GM19467 (cell line): ENCODE measurements at regions not wholly inside any gene's neighbourhood (a gene's known extent, or its start where the extent isn't known, plus 50 kb on each side); places are given as distances from the start of the nearest gene placed in this dataset.
"Not testable (repeated sequence)": the region's sequence is repeated elsewhere in the genome, so short reads cannot be mapped to it uniquely, and the experiment has no call there.

Source experiments
- ATAC-seq: cut with Tn5 transposase; IDR thresholded peaks from one replicate; pipeline ENCODE4 v1.9.1; 2021; ENCODE audit warnings: mild to moderate bottlenecking, moderate library complexity; ENCODE audit not compliant: unreplicated experiment

GRCh38 chr5:68834491-68834981, 259.3 kb upstream of the SLC30A5 start:
- ATAC-seq: no peak

- no peak for ATAC-seq
Observed at GRCh38 chr5:68838157-68838718, 255.6 kb upstream of the SLC30A5 start.

GRCh38 chr5:68839019-68839552, 254.7 kb upstream of the SLC30A5 start:
- ATAC-seq: no peak

- ATAC-seq: no peak
Observed at GRCh38 chr5:68843624-68844364, 250.0 kb upstream of the SLC30A5 start.

GRCh38 chr5:68845131-68845530, 248.7 kb upstream of the SLC30A5 start:
- ATAC-seq: no peak

GRCh38 chr5:68846828-68847227, 247.0 kb upstream of the SLC30A5 start:
- no peak for ATAC-seq

GRCh38 chr5:68848091-68848490, 245.7 kb upstream of the SLC30A5 start:
- no peak for ATAC-seq

- no peak for ATAC-seq
Observed at GRCh38 chr5:68849103-68849502, 244.7 kb upstream of the SLC30A5 start.

- no peak for ATAC-seq
Observed at GRCh38 chr5:68849906-68850305, 243.9 kb upstream of the SLC30A5 start.

- no peak for ATAC-seq
Observed at GRCh38 chr5:68861099-68861498, 232.7 kb upstream of the SLC30A5 start.

- no peak for ATAC-seq
Observed at GRCh38 chr5:68862560-68862959, 231.3 kb upstream of the SLC30A5 start.

- ATAC-seq: not testable (repeated sequence)
Observed at GRCh38 chr5:68865192-68865591, 228.6 kb upstream of the SLC30A5 start.

GRCh38 chr5:68872088-68872839, 221.6 kb upstream of the SLC30A5 start:
- no peak for ATAC-seq

GRCh38 chr5:68873198-68873597, 220.6 kb upstream of the SLC30A5 start:
- no peak for ATAC-seq

GRCh38 chr5:68875351-68875750, 218.5 kb upstream of the SLC30A5 start:
- no peak for ATAC-seq

GRCh38 chr5:68883436-68883835, 210.4 kb upstream of the SLC30A5 start:
- ATAC-seq: no peak

GRCh38 chr5:68884144-68884754, 209.6 kb upstream of the SLC30A5 start:
- ATAC-seq: no peak

- no peak for ATAC-seq
Observed at GRCh38 chr5:68884883-68885282, 208.9 kb upstream of the SLC30A5 start.

GRCh38 chr5:68886814-68887213, 207.0 kb upstream of the SLC30A5 start:
- ATAC-seq: no peak

- ATAC-seq: no peak
Observed at GRCh38 chr5:68891718-68892117, 202.1 kb upstream of the SLC30A5 start.

- ATAC-seq: no peak
Observed at GRCh38 chr5:68894673-68895072, 199.1 kb upstream of the SLC30A5 start.
